GM19238 (cell line): ENCODE measurements at regions not wholly inside any gene's neighbourhood (a gene's known extent, or its start where the extent isn't known, plus 50 kb on each side); places are given as distances from the start of the nearest gene placed in this dataset.

Source experiments
- DNase-seq: peaks from one replicate; pipeline ENCODE4 v3.0.0; 2011; ENCODE audit warnings: low spot score; ENCODE audit not compliant: insufficient read length

- DNase-seq, result no peak
Measured at GRCh38 chrX:110430293-110431076, 71.8 kb downstream of the RTL9 start.

GRCh38 chrX:110432091-110432905, 73.7 kb downstream of the RTL9 start:
- DNase-seq, result no peak

- DNase-seq, result no peak
Measured at GRCh38 chrX:110432906-110433215, 74.2 kb downstream of the RTL9 start.

GRCh38 chrX:110435196-110435595, 76.5 kb downstream of the RTL9 start:
- no peak for DNase-seq

- no peak for DNase-seq
Measured at GRCh38 chrX:110436523-110436922, 77.9 kb downstream of the RTL9 start.

- DNase-seq, result no peak
Measured at GRCh38 chrX:110437686-110438085, 79.0 kb downstream of the RTL9 start.

- DNase-seq, result no peak
Measured at GRCh38 chrX:110440016-110440805, 81.6 kb downstream of the RTL9 start.

- DNase-seq, result peak; percentile 35
Measured at GRCh38 chrX:110442635-110443034, 84.0 kb downstream of the RTL9 start.

- DNase-seq, result no peak
Measured at GRCh38 chrX:110444996-110445395, 86.3 kb downstream of the RTL9 start.

GRCh38 chrX:110448459-110448858, 89.8 kb downstream of the RTL9 start:
- DNase-seq, result no peak

- DNase-seq, result no peak
Measured at GRCh38 chrX:110449312-110449711, 90.7 kb downstream of the RTL9 start.

GRCh38 chrX:110450050-110450449, 91.4 kb downstream of the RTL9 start:
- peak; percentile 53 for DNase-seq

- no peak for DNase-seq
Measured at GRCh38 chrX:110454336-110454735, 95.7 kb downstream of the RTL9 start.

GRCh38 chrX:110462957-110463356, 104.3 kb downstream of the RTL9 start:
- no peak for DNase-seq

- DNase-seq, result no peak
Measured at GRCh38 chrX:110466790-110467189, 108.1 kb downstream of the RTL9 start.

- no peak for DNase-seq
Measured at GRCh38 chrX:110472265-110472664, 113.6 kb downstream of the RTL9 start.

- no peak for DNase-seq
Measured at GRCh38 chrX:110477593-110478228, 119.1 kb downstream of the RTL9 start.

- no peak for DNase-seq
Measured at GRCh38 chrX:110491846-110492620, 133.4 kb downstream of the RTL9 start.

GRCh38 chrX:110504947-110505346, 146.3 kb downstream of the RTL9 start:
- no peak for DNase-seq

- no peak for DNase-seq
Measured at GRCh38 chrX:110509755-110510532, 151.3 kb downstream of the RTL9 start.
